ENCODE measurements at regions not wholly inside any gene's neighbourhood (a gene's known extent, or its start where the extent isn't known, plus 50 kb on each side); places are given as distances from the start of the nearest gene placed in this dataset.
A peak's percentile ranks its signal among the peaks of the same experiment; 100 is the strongest.
"Not testable (repeated sequence)": the region's sequence is repeated elsewhere in the genome, so short reads cannot be mapped to it uniquely, and the experiment has no call there.

DNA sequence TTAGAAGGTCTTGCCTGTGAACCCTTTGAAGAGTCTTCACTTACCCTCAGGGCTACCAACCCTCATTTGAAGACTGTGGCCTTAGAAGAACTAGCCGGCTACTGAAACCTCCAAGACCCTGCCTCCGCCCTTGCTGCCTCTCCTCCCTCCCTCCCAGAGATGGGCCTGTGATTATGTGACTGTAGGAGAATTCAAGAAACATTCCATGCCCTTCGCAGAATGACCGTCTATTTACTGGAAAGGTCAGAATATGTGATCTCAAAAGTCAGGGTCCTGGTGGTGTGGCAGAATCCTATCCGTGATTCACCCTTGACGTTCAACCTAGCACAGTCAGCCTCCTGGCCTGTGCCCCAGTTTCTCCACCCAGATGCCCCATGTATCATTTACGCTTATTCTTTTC lies 109.6 kb downstream of the CTNND1 start:
- no peaks in the 10 kb centered on the region for H3K4me1 ChIP-seq (ENCODE audit: control insufficient read depth, insufficient read depth, low read length)
- H3K9me3 ChIP-seq (ENCODE audit: control insufficient read depth, low read depth, low read length): no peaks in the 10 kb centered on the region
- no peak overlapping the region for H3K27ac ChIP-seq (ENCODE audit: low read length)
- WGBS (ENCODE audit: insufficient coverage, low lambda C conversion rate): 100% methylated on average over 1 of the region's 7 CpGs
- H3K4me3 ChIP-seq (ENCODE audit: low read length): no peak overlapping the region
- no peaks in the 10 kb centered on the region for H3K27me3 ChIP-seq (ENCODE audit: control insufficient read depth, insufficient read depth, low read length)
- DNase-seq: no peak
- H3K36me3 ChIP-seq (ENCODE audit: control insufficient read depth, insufficient read depth, low read length): no peaks in the 10 kb centered on the region

DNA sequence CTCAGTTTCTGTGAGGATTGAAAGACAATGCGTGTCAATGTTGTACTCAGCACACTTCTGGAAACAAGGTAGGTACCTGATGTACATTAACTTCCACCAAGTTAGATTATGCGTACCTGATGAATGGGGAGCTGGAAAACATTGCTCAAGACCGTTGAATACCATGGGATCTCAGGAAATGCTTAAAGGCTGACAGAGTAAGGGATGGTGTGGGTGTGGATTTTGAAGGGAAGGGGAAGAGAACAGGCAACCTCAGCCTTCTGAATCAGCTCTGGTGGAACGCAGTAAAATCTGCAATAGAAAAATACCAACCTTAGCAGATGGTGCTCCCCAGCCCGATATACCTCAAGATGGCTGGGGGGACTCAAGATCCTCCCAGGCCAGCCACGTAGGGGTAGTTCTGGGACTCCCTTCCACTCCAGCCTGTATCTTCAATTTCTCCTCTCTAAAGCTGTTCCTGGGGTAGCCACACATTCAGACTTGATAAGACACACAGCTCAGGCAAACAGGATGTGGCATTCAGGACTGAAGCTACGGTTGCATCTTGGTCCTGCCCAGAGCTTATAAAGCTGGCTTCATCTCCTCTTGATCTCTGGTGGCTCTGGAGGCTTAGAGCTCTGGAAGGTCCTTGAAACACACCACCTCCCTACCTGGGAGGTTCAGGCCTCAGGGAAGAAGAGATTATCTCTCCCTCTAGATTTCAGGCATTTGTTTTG lies 111.8 kb downstream of the CTNND1 start:
- Histone ChIP-seq H3K36me3 (ENCODE audit: control insufficient read depth, insufficient read depth, low read length) (no peaks in the 10 kb centered on the region), H3K9me3 (ENCODE audit: control insufficient read depth, low read depth, low read length) (no peaks in the 10 kb centered on the region), H3K27me3 (ENCODE audit: control insufficient read depth, insufficient read depth, low read length) (no peaks in the 10 kb centered on the region), H3K4me1 (ENCODE audit: control insufficient read depth, insufficient read depth, low read length) (no peaks in the 10 kb centered on the region), H3K27ac (ENCODE audit: low read length) (no peak overlapping the region), H3K4me3 (ENCODE audit: low read length) (no peak overlapping the region)
- no CpG with 5 or more reads among the region's 7 CpGs for WGBS (ENCODE audit: insufficient coverage, low lambda C conversion rate)
- DNase-seq: no peak

DNA sequence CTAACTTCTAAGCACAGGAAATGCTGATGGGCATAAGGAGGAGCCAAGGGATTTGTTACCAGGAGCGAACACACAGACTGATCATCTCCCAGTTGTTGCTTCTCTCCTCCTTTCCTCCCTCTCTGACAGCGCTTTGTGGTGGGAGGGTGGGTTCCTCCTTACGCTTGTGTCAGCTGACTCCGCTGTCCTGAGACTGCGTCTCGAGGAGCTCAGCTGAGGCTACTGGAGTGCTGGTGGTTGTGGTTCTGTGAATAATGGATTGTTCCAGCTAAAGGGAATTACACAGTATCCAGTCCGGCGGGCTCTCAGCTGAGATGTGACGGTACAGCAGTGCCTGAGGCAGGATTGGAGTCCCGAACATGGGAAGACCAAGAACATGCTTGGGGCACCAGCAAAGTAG lies 113.4 kb downstream of the CTNND1 start:
- Histone ChIP-seq H3K36me3 (ENCODE audit: control insufficient read depth, insufficient read depth, low read length) (no peaks in the 10 kb centered on the region), H3K4me1 (ENCODE audit: control insufficient read depth, insufficient read depth, low read length) (no peaks in the 10 kb centered on the region), H3K4me3 (ENCODE audit: low read length) (no peak overlapping the region), H3K27ac (ENCODE audit: low read length) (no peak overlapping the region), H3K27me3 (ENCODE audit: control insufficient read depth, insufficient read depth, low read length) (no peaks in the 10 kb centered on the region), H3K9me3 (ENCODE audit: control insufficient read depth, low read depth, low read length) (no peaks in the 10 kb centered on the region)
- no peak for DNase-seq
- 100% methylated on average over 3 of the region's 10 CpGs for WGBS (ENCODE audit: insufficient coverage, low lambda C conversion rate)

DNA sequence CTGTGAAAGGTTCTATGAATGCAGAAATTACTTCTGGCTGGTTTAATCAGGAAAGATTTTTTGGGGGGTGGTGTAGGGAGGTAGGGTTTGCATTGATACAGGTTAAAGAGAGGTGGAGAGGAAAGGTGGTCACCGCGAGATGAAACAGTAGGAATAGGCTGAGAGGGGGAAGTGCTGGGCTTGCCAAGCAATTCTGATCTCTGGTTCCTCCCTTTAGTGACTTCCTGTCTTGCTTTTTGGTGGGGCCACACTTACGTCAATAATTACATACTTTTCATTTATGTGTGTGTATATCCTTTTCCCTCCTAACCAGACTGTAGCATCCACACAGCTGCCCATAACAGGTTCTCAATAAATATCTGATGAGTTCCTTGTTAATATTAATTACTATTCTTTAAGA lies 120.0 kb downstream of the CTNND1 start:
- Histone ChIP-seq H3K9me3 (ENCODE audit: control insufficient read depth, low read depth, low read length) (no peaks in the 10 kb centered on the region), H3K27ac (ENCODE audit: low read length) (no peak overlapping the region), H3K27me3 (ENCODE audit: control insufficient read depth, insufficient read depth, low read length) (no peaks in the 10 kb centered on the region), H3K4me3 (ENCODE audit: low read length) (no peak overlapping the region), H3K36me3 (ENCODE audit: control insufficient read depth, insufficient read depth, low read length) (no peaks in the 10 kb centered on the region), H3K4me1 (ENCODE audit: control insufficient read depth, insufficient read depth, low read length) (no peaks in the 10 kb centered on the region)
- no peak for DNase-seq
- no CpG with 5 or more reads among the region's 3 CpGs for WGBS (ENCODE audit: insufficient coverage, low lambda C conversion rate)

DNA sequence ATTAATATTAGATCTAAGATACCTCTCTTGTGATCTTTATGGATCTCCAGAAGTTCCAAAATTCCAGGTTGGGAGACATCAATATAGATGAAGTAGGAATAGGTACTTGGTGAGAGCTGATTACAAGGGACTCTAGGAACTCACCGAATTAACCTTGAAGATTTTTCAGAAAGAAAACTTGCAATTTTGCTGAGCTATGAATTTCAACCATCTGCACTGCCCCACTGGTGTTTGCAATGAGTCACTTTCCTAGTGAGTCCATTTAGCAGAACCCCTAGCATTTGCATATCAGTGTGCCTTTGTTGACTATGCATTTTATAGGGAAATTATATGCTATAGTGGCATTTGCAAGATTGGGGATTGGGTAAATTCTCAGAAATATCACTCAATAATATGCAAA lies 122.0 kb downstream of the CTNND1 start:
- Histone ChIP-seq H3K36me3 (ENCODE audit: control insufficient read depth, insufficient read depth, low read length) (no peaks in the 10 kb centered on the region), H3K4me1 (ENCODE audit: control insufficient read depth, insufficient read depth, low read length) (no peaks in the 10 kb centered on the region), H3K4me3 (ENCODE audit: low read length) (no peak overlapping the region), H3K27ac (ENCODE audit: low read length) (no peak overlapping the region), H3K9me3 (ENCODE audit: control insufficient read depth, low read depth, low read length) (no peaks in the 10 kb centered on the region), H3K27me3 (ENCODE audit: control insufficient read depth, insufficient read depth, low read length) (no peaks in the 10 kb centered on the region)
- WGBS (ENCODE audit: insufficient coverage, low lambda C conversion rate): no CpG with 5 or more reads among the region's 1 CpG
- no peak for DNase-seq

DNA sequence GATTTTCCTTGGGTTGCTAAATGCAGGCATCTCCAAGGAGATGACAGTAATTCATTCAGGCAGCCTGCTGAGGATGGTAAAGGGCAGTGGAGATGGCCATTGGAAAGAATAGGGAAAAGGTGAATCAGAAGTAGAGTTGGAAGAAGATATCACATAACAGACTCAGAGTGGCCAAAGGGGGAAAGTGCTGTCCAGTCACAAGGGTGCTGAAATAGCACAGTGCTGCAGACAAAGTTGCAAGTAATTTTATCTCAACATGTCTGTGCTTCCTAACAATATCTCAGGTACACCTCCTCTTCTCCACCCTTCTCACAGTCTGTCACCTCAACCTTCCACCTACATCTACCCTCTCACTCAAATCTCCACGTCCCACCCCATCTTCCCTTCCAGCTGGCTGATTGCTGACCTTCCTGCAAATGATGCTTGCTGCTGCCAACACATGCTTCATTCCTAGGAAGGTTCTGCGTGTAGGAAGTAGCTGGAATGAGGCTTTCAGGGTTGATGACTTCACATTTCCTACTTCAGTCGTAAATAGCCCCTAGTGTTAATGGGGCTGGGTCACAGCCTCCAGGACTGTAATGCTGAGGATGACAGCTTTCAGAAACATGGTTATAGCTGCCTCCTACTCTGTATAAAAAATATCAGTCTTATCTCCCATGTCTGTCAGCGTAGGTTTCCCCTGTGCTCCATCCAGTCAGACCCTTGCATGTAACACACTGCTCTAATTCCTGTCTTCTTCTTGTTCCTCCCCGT lies 123.9 kb downstream of the CTNND1 start:
- Histone ChIP-seq H3K27me3 (ENCODE audit: control insufficient read depth, insufficient read depth, low read length) (no peaks in the 10 kb centered on the region), H3K4me1 (ENCODE audit: control insufficient read depth, insufficient read depth, low read length) (no peaks in the 10 kb centered on the region), H3K9me3 (ENCODE audit: control insufficient read depth, low read depth, low read length) (no peaks in the 10 kb centered on the region), H3K4me3 (ENCODE audit: low read length) (no peak overlapping the region), H3K36me3 (ENCODE audit: control insufficient read depth, insufficient read depth, low read length) (no peaks in the 10 kb centered on the region), H3K27ac (ENCODE audit: low read length) (no peak overlapping the region)
- 85% methylated on average over 2 of the region's 5 CpGs for WGBS (ENCODE audit: insufficient coverage, low lambda C conversion rate)
- DNase-seq: peak in 1 of 2 donors; percentile 24

DNA sequence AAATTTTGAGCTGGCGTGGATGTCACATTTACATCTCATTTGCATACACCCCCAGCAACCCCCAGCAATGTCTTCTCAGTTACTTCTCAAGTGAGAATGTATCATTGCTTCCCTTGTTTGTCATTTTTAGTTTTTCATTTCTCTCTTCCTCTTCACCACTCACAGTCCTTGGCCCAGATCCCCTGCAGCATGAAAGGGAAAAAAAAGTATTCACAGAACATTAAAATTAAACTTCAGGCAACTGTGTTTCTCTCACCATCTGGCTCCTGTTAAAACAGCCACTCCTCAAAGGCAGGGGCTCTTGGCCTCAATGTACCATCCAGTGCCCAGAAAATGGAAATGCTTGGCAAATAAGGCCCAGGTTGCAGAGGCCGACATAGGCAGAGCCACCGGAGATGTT lies 126.8 kb downstream of the CTNND1 start:
- DNase-seq: no peak
- H3K9me3 ChIP-seq (ENCODE audit: control insufficient read depth, low read depth, low read length): no peaks in the 10 kb centered on the region
- H3K27ac ChIP-seq (ENCODE audit: low read length): no peak overlapping the region
- no peaks in the 10 kb centered on the region for H3K4me1 ChIP-seq (ENCODE audit: control insufficient read depth, insufficient read depth, low read length)
- H3K36me3 ChIP-seq (ENCODE audit: control insufficient read depth, insufficient read depth, low read length): no peaks in the 10 kb centered on the region
- 63% methylated on average over 1 of the region's 3 CpGs for WGBS (ENCODE audit: insufficient coverage, low lambda C conversion rate)
- no peaks in the 10 kb centered on the region for H3K27me3 ChIP-seq (ENCODE audit: control insufficient read depth, insufficient read depth, low read length)
- no peak overlapping the region for H3K4me3 ChIP-seq (ENCODE audit: low read length)

DNA sequence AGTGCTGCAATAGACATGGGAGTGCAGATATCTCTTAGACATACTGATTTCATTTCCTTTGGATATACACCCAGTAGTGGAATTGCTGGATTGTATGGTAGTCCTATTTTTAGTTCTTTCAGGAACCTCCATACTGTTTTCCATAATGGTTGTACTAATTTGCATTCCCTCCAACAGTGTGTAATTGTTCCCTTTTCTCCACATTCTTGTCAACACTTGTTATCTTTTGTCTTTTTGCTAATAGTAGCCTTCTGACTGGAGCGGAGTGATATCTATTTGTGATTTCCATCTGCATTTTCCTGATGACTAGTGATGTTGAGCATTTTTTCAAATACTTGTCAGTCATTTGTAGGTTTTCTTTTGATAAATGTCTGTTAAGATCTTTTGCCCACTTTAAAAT lies 128.9 kb downstream of the CTNND1 start:
- Histone ChIP-seq H3K27me3 (ENCODE audit: control insufficient read depth, insufficient read depth, low read length) (no peaks in the 10 kb centered on the region), H3K4me3 (ENCODE audit: low read length) (no peak overlapping the region), H3K9me3 (ENCODE audit: control insufficient read depth, low read depth, low read length) (no peaks in the 10 kb centered on the region), H3K4me1 (ENCODE audit: control insufficient read depth, insufficient read depth, low read length) (no peaks in the 10 kb centered on the region), H3K27ac (ENCODE audit: low read length) (no peak overlapping the region), H3K36me3 (ENCODE audit: control insufficient read depth, insufficient read depth, low read length) (no peaks in the 10 kb centered on the region)
- DNase-seq: no peak
- WGBS (ENCODE audit: insufficient coverage, low lambda C conversion rate): no CpG with 5 or more reads among the region's 1 CpG

DNA sequence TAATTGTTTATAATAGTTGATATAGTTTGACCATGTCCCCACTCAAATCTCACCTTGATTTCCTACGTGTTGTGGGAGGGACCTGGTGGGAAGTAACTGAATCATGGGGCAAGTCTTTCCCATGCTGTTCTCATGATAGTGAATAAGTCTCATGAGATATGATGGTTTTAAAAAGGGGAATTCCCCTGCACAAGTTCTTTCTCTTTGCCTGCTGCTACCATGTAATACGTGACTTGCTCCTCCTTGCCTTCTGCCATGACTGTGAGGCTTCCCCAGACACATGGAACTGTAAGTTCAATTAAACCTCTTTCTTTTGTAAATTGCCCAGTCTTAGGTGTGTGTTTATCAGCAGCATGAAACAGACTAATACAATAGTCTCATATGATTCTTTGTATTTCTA lies 130.5 kb upstream of the OR9Q1 start:
- H3K36me3 ChIP-seq (ENCODE audit: control insufficient read depth, insufficient read depth, low read length); H3K9me3 ChIP-seq (ENCODE audit: control insufficient read depth, low read depth, low read length); H3K4me3 ChIP-seq (ENCODE audit: low read length); H3K4me1 ChIP-seq (ENCODE audit: control insufficient read depth, insufficient read depth, low read length); H3K27me3 ChIP-seq (ENCODE audit: control insufficient read depth, insufficient read depth, low read length); DNase-seq; H3K27ac ChIP-seq (ENCODE audit: low read length): not testable (repeated sequence)
- no CpG with 5 or more reads among the region's 2 CpGs for WGBS (ENCODE audit: insufficient coverage, low lambda C conversion rate)

DNA sequence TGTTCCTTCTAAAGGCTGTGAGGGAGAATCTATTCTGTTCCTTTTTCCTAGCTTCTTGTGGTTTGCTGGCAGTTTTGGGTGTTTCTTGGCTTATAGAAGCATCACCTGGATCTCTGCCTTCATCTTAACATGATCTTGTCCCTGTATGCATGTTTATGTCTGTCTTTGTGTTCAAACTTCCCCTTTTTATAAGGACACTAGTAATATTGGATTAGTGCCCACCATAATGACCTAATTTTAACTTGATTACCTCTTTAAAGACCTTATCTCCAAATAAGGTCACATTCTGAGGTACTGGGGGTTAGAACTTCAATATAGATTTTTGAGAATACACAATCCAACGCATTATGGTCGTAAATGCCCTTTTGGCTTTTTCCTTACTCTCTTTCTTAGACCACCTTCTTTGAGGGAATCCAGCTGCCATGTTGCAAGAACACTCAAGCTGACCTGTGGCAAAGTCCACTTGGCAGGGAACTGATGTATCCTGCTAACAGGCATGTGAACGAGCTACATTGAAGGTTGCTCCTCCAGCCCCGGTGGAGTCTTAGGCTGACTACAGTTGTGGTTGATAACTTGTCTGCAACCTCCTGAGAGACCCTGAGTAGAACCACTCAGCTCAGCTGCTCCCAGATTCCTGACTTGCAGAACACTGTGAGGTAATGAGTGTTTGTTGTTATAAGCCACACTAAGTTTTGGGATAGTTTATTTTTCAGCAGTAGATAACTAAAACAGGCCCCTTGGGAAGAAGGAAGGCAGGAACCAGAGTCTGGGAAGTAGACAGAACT lies 127.1 kb upstream of the OR9Q1 start:
- DNase-seq: peak in 1 of 2 donors; percentile 20
- Histone ChIP-seq H3K4me3 (ENCODE audit: low read length) (no peak overlapping the region), H3K9me3 (ENCODE audit: control insufficient read depth, low read depth, low read length) (no peaks in the 10 kb centered on the region), H3K4me1 (ENCODE audit: control insufficient read depth, insufficient read depth, low read length) (peaks cover 16% of the 10 kb centered on the region), H3K27me3 (ENCODE audit: control insufficient read depth, insufficient read depth, low read length) (no peaks in the 10 kb centered on the region), H3K36me3 (ENCODE audit: control insufficient read depth, insufficient read depth, low read length) (no peaks in the 10 kb centered on the region), H3K27ac (ENCODE audit: low read length) (no peak overlapping the region)
- WGBS (ENCODE audit: insufficient coverage, low lambda C conversion rate): no CpG with 5 or more reads among the region's 4 CpGs

All from large intestine (tissue), 3 donors.